SU-DHL-6 (cell line): ENCODE measurements at regions not wholly inside any gene's neighbourhood (a gene's known extent, or its start where the extent isn't known, plus 50 kb on each side); places are given as distances from the start of the nearest gene placed in this dataset.

ENCODE experiments used
- H2AFZ ChIP-seq: fragments of 200-600 bp; sonication (generic); 2 replicates; pipeline ENCODE4 v1.6.1; 2014; ENCODE audit warnings: low read depth, mild to moderate bottlenecking, moderate library complexity, mixed read lengths, antibody characterized with exemption, low read length; ENCODE audit not compliant: severe bottlenecking
- H3F3A ChIP-seq: fragments of 200-600 bp; shearing (Covaris generic); 2 replicates; pipeline ENCODE4 v1.6.0; 2016; ENCODE audit warnings: antibody characterized with exemption, mild to moderate bottlenecking; ENCODE audit not compliant: insufficient read depth
- H3K27ac ChIP-seq: fragments of 200-600 bp; sonication (generic); 2 replicates; pipeline ENCODE4 v1.5.1; 2016; ENCODE audit warnings: low read depth, mild to moderate bottlenecking, low read length, moderate library complexity, mixed read lengths
- H3K27me3 ChIP-seq: fragments of 200-600 bp; sonication (generic), shearing (Covaris generic); 2 replicates; pipeline ENCODE4 v1.6.0; 2014; ENCODE audit warnings: mild to moderate bottlenecking, low read length
- H3K36me3 ChIP-seq: fragments of 200-600 bp; sonication (generic); 2 replicates; pipeline ENCODE4 v1.6.1; 2014; ENCODE audit warnings: mild to moderate bottlenecking, low read length, mixed read lengths
- H3K4me2 ChIP-seq: fragments of 300-600, 200-600 bp; shearing (Covaris generic), sonication (generic); 2 replicates; pipeline ENCODE4 v1.6.0; 2014; ENCODE audit warnings: low read length, low read depth, mild to moderate bottlenecking; ENCODE audit not compliant: poor library complexity, severe bottlenecking
- H3K4me3 ChIP-seq: fragments of 200-600 bp; sonication (generic); 2 replicates; pipeline ENCODE4 v1.5.1; 2014; ENCODE audit warnings: antibody characterized with exemption, low read length, mild to moderate bottlenecking, mixed read lengths; ENCODE audit not compliant: insufficient read depth, poor library complexity, severe bottlenecking
- H3K79me2 ChIP-seq: fragments of 200-600 bp; sonication (generic); 2 replicates; pipeline ENCODE4 v1.6.1; 2014; ENCODE audit warnings: mild to moderate bottlenecking, low read length, moderate library complexity; ENCODE audit not compliant: insufficient read depth
- H3K9ac ChIP-seq: fragments of 200-600 bp; sonication (generic); 2 replicates; pipeline ENCODE4 v1.7.0; 2014; ENCODE audit warnings: mild to moderate bottlenecking, low read length
- H3K9me2 ChIP-seq: fragments of 200-600 bp; sonication (generic); replicated peaks from 2 replicates; pipeline ENCODE4 v1.6.1; 2014; ENCODE audit warnings: low read length; ENCODE audit not compliant: insufficient read depth
- H3K9me3 ChIP-seq: fragments of 200-600 bp; sonication (generic); 2 replicates; pipeline ENCODE4 v1.6.1; 2014; ENCODE audit warnings: low read length, mixed read lengths; ENCODE audit not compliant: insufficient read depth
- H4K20me1 ChIP-seq: fragments of 200-600 bp; sonication (generic); 2 replicates; pipeline ENCODE4 v1.6.1; 2014; ENCODE audit warnings: low read depth, mild to moderate bottlenecking, antibody characterized with exemption, low read length, moderate library complexity, mixed read lengths
- CTCF ChIP-seq: fragments of 200-600 bp; sonication (generic); IDR thresholded peaks from one replicate; pipeline ENCODE4 v1.5.1; 2017; ENCODE audit warnings: antibody characterized with exemption, mild to moderate bottlenecking, low read length, moderate library complexity; ENCODE audit not compliant: insufficient read depth, poor library complexity, severe bottlenecking
- EZH2phosphoT487 ChIP-seq: fragments of 200-600 bp; sonication (generic), shearing (Covaris generic); conservative IDR thresholded peaks from 2 replicates; pipeline ENCODE4 v1.6.1; 2018; ENCODE audit warnings: mild to moderate bottlenecking, antibody characterized with exemption, low read length, moderate library complexity, mixed read lengths

GRCh38 chr11:127362754-127363308 lies 362.3 kb upstream of the KIRREL3 start:
- H3K27ac ChIP-seq = no peak overlapping the region
- no peaks in the 10 kb centered on the region for H3K36me3 ChIP-seq
- H3K9me3 ChIP-seq = no peaks in the 10 kb centered on the region
- H3K79me2 ChIP-seq = no peaks in the 10 kb centered on the region
- H3K9me2 ChIP-seq = no peaks in the 10 kb centered on the region
- no peak overlapping the region for H2AFZ ChIP-seq
- H3F3A ChIP-seq = no peaks in the 10 kb centered on the region
- H3K27me3 ChIP-seq = no peaks in the 10 kb centered on the region
- TF ChIP-seq EZH2phosphoT487 (no peak), CTCF (no peak)
- no peak overlapping the region for H3K4me2 ChIP-seq
- H3K4me3 ChIP-seq = no peak overlapping the region
- H3K9ac ChIP-seq = no peak overlapping the region
- H4K20me1 ChIP-seq = no peaks in the 10 kb centered on the region

GRCh38 chr11:127358160-127358559 lies 357.6 kb upstream of the KIRREL3 start:
- H3K4me3 ChIP-seq = no peak overlapping the region
- no peak overlapping the region for H3K9ac ChIP-seq
- no peak overlapping the region for H2AFZ ChIP-seq
- H3K4me2 ChIP-seq = no peak overlapping the region
- no peaks in the 10 kb centered on the region for H3K79me2 ChIP-seq
- no peaks in the 10 kb centered on the region for H3K27me3 ChIP-seq
- H4K20me1 ChIP-seq = no peaks in the 10 kb centered on the region
- TF ChIP-seq CTCF (no peak), EZH2phosphoT487 (no peak)
- H3K36me3 ChIP-seq = no peaks in the 10 kb centered on the region
- H3K9me3 ChIP-seq = no peaks in the 10 kb centered on the region
- H3K9me2 ChIP-seq = no peaks in the 10 kb centered on the region
- no peaks in the 10 kb centered on the region for H3F3A ChIP-seq
- H3K27ac ChIP-seq = no peak overlapping the region

- Histone ChIP-seq H3K27me3 (no peaks in the 10 kb centered on the region), H3K4me2 (no peak overlapping the region), H4K20me1 (no peaks in the 10 kb centered on the region), H3K36me3 (no peaks in the 10 kb centered on the region), H3K9me2 (no peaks in the 10 kb centered on the region), H2AFZ (no peak overlapping the region), H3K4me3 (no peak overlapping the region), H3K79me2 (no peaks in the 10 kb centered on the region), H3K9ac (no peak overlapping the region), H3K27ac (no peak overlapping the region), H3F3A (no peaks in the 10 kb centered on the region), H3K9me3 (no peaks in the 10 kb centered on the region)
- TF ChIP-seq CTCF (no peak), EZH2phosphoT487 (no peak)
Observed at GRCh38 chr11:127350476-127350875, 349.9 kb upstream of the KIRREL3 start.
